T-cell (primary cell): ENCODE measurements at regions not wholly inside any gene's neighbourhood (a gene's known extent, or its start where the extent isn't known, plus 50 kb on each side); places are given as distances from the start of the nearest gene placed in this dataset.
A peak's percentile ranks its signal among the peaks of the same experiment; 100 is the strongest.

Experiments
- ATAC-seq, 4 experiments: fragments of 200-7000 bp in 3 of 4; fragments of 150-1000 bp in 1 of 4; cut with Tn5 transposase; replicated peaks in 1 of 4; 1 replicate in 3 of 4; 2 replicates in 1 of 4; pipeline ENCODE4 v1.10.0; 2021; ENCODE audit warnings: moderate library complexity in 3 of 4, mild to moderate bottlenecking in 2 of 4, moderate number of reproducible peaks in 1 of 4
- CTCF ChIA-PET, 2 donors: fragments of 300-600 bp; sonication (Branson Sonifier 250); formaldehyde crosslinking; loops; one replicate each; lab custom pipeline; 2022; ENCODE audit warnings: antibody characterized with exemption in 2 of 2; lab: Charles Lee
- POLR2A ChIA-PET, 2 donors: fragments of 300-600 bp; sonication (Branson Sonifier 250); formaldehyde crosslinking; loops; one replicate each; lab custom pipeline; 2022; ENCODE audit warnings: antibody characterized with exemption in 2 of 2; lab: Charles Lee
- DNase-seq, 35 experiments: peaks; one replicate each; pipeline versions ENCODE4 v3.0.0 to v3.0.0-alpha.2; 2013 to 2023
- H3K27ac ChIP-seq: one replicate; pipeline ENCODE4 v1.5.1; 2013; ENCODE audit warnings: low read length
- H3K27me3 ChIP-seq, 2 experiments: replicated peaks in 1 of 2; 1 replicate in 1 of 2; 2 replicates in 1 of 2; pipeline versions ENCODE4 v1.6.1 to v1.7.0; 2013; ENCODE audit warnings: low read length in 1 of 2, mixed read lengths in 1 of 2; ENCODE audit not compliant: control insufficient read depth in 2 of 2, insufficient read depth in 2 of 2; ENCODE audit errors: extremely low read depth in 1 of 2
- H3K36me3 ChIP-seq, 2 donors: 1 replicate in 1 of 2; 2 replicates in 1 of 2; pipeline versions ENCODE4 v1.6.1 to v1.7.0; 2013; ENCODE audit warnings: low read length in 1 of 2; ENCODE audit not compliant: control insufficient read depth in 2 of 2, insufficient read depth in 1 of 2; ENCODE audit errors: extremely low read depth in 1 of 2
- H3K4me1 ChIP-seq, 2 experiments: 1 replicate in 1 of 2; 2 replicates in 1 of 2; pipeline versions ENCODE4 v1.6.1 to v1.7.0; 2013; ENCODE audit warnings: low read length in 2 of 2, mixed read lengths in 1 of 2; ENCODE audit not compliant: insufficient read depth in 2 of 2, control insufficient read depth in 1 of 2; ENCODE audit errors: extremely low read depth in 1 of 2
- H3K4me3 ChIP-seq, 2 donors: 1 replicate in 1 of 2; 2 replicates in 1 of 2; pipeline versions ENCODE4 v1.5.1 to v1.7.0; 2013; ENCODE audit warnings: mild to moderate bottlenecking in 2 of 2, low read length in 1 of 2, moderate library complexity in 1 of 2; ENCODE audit not compliant: control insufficient read depth in 1 of 2; ENCODE audit errors: extremely low read depth in 1 of 2
- H3K9me3 ChIP-seq: 2 replicates; pipeline ENCODE4 v1.7.0; 2013
- H3K27ac Mint-ChIP-seq, 2 donors: one replicate each; pipeline ENCODE4 v1.8.0; 2020 to 2021; ENCODE audit warnings: mild to moderate bottlenecking in 2 of 2, mixed read lengths in 2 of 2
- H3K27me3 Mint-ChIP-seq, 2 donors: one replicate each; pipeline ENCODE4 v1.8.0; 2021 to 2022; ENCODE audit warnings: mixed read lengths in 2 of 2
- H3K36me3 Mint-ChIP-seq: one replicate; pipeline ENCODE4 v1.8.0; 2021; ENCODE audit warnings: mixed read lengths
- H3K4me1 Mint-ChIP-seq, 3 donors: one replicate each; pipeline ENCODE4 v1.8.0; 2020 to 2022; ENCODE audit warnings: mixed read lengths in 3 of 3, mild to moderate bottlenecking in 1 of 3
- H3K4me3 Mint-ChIP-seq, 3 donors: one replicate each; pipeline ENCODE4 v1.8.0; 2020 to 2022; ENCODE audit warnings: mild to moderate bottlenecking in 3 of 3, mixed read lengths in 3 of 3, moderate library complexity in 3 of 3
- H3K9me3 Mint-ChIP-seq, 3 donors: one replicate each; pipeline ENCODE4 v1.8.0; 2020 to 2022; ENCODE audit warnings: mixed read lengths in 3 of 3
- WGBS: methylation state at CpG from one replicate; pipeline ENCODE4 v1.1.5; 2013; ENCODE audit warnings: missing lambda C conversion rate; ENCODE audit not compliant: insufficient coverage; 5-methylcytosine and 5-hydroxymethylcytosine counted together

DNA sequence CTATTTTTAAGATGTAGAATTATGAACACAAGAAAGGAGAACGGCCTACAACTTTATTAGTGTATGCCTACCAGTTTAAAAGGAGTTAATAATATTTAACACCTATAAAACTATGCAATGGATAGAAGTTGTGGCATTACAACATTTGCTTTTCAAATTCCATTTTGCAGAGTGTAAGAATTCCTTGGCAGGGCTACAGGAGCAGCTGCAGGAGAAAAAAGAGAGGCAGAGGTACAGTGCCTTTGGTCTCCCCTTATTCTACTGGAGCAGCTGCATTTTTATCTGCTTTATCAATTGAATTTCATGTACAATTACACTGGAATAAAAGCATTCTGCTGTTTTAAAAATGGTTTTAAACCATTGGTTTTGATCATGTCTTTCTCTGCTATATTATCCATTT, 145.7 kb upstream of the KCNH8 start:
- no peaks in the 10 kb centered on the region for H3K36me3 ChIP-seq
- WGBS = no CpG with 5 or more reads among the region's 1 CpG
- no peaks in the 10 kb centered on the region for H3K27me3 ChIP-seq
- H3K36me3 Mint-ChIP-seq = no peaks in the 10 kb centered on the region
- no peak overlapping the region for H3K27ac ChIP-seq
- no peaks in the 10 kb centered on the region for H3K4me1 ChIP-seq
- no peak overlapping the region for H3K4me3 ChIP-seq
- H3K4me3 Mint-ChIP-seq = no peak overlapping the region
- ChIA-PET POLR2A (no interaction called here), CTCF (interaction anchor here in 1 of 2 donors (0.6 kb wide), 1 partner anchor 505 kb away, joined by 3 read pairs; no protein-coding TSS in a partner anchor)
- no peaks in the 10 kb centered on the region for H3K9me3 ChIP-seq
- H3K27me3 Mint-ChIP-seq = no peaks in the 10 kb centered on the region
- no peaks in the 10 kb centered on the region for H3K9me3 Mint-ChIP-seq
- no peak overlapping the region for H3K27ac Mint-ChIP-seq
- ATAC-seq = no peak
- no peaks in the 10 kb centered on the region for H3K4me1 Mint-ChIP-seq
- no peak for DNase-seq

GRCh38 chr3:18998069-18998468, 150.2 kb upstream of the KCNH8 start:
- Mint-ChIP-seq H3K27me3 (no peaks in the 10 kb centered on the region), H3K4me3 (no peak overlapping the region), H3K36me3 (no peaks in the 10 kb centered on the region), H3K9me3 (peaks cover 4 to 8% (median 6%) of the 10 kb centered on the region in 3 donors), H3K4me1 (no peaks in the 10 kb centered on the region), H3K27ac (no peak overlapping the region)
- Histone ChIP-seq H3K4me3 (no peak overlapping the region), H3K27ac (no peak overlapping the region), H3K9me3 (no peaks in the 10 kb centered on the region), H3K36me3 (no peaks in the 10 kb centered on the region), H3K4me1 (no peaks in the 10 kb centered on the region), H3K27me3 (no peaks in the 10 kb centered on the region)
- ChIA-PET POLR2A (no interaction called here), CTCF (no interaction called here)
- ATAC-seq (no peak), DNase-seq (no peak)
- 85% methylated on average over 3 of the region's 4 CpGs for WGBS

DNA sequence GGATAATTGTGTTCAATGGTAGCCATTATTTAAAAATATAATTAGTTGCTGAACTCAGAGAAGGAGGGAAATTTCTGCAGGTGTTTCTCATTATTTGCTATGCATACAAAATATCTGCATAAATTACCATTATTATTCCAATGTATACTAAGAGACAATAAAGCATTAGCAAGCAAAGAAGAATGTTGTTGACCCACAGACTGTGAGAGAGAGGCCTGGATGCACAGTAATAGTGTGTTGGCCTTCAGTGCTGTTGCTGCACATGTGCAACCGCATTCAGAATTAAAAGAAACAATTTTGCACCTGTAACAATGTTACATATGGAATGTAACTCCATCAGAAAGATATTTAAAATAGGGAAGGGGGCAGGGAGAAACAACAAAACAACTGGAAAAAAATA, 155.6 kb upstream of the KCNH8 start:
- WGBS = no CpG with 5 or more reads among the region's 1 CpG
- no peak overlapping the region for H3K4me3 ChIP-seq
- ChIA-PET POLR2A (no interaction called here), CTCF (no interaction called here)
- peaks cover 0 to 3% of the 10 kb centered on the region in 2 experiments for H3K27me3 ChIP-seq
- no peak for DNase-seq
- Mint-ChIP-seq H3K27me3 (peaks cover 25 to 27% of the 10 kb centered on the region in 2 donors), H3K4me1 (peaks cover 16 to 23% (median 19%) of the 10 kb centered on the region in 3 donors), H3K36me3 (no peaks in the 10 kb centered on the region), H3K27ac (no peak overlapping the region), H3K9me3 (peaks cover 4 to 8% (median 6%) of the 10 kb centered on the region in 3 donors), H3K4me3 (no peak overlapping the region)
- no peak overlapping the region for H3K27ac ChIP-seq
- H3K9me3 ChIP-seq = no peaks in the 10 kb centered on the region
- H3K36me3 ChIP-seq = no peaks in the 10 kb centered on the region
- peaks cover 0 to 15% of the 10 kb centered on the region in 2 experiments for H3K4me1 ChIP-seq
- no peak for ATAC-seq

DNA sequence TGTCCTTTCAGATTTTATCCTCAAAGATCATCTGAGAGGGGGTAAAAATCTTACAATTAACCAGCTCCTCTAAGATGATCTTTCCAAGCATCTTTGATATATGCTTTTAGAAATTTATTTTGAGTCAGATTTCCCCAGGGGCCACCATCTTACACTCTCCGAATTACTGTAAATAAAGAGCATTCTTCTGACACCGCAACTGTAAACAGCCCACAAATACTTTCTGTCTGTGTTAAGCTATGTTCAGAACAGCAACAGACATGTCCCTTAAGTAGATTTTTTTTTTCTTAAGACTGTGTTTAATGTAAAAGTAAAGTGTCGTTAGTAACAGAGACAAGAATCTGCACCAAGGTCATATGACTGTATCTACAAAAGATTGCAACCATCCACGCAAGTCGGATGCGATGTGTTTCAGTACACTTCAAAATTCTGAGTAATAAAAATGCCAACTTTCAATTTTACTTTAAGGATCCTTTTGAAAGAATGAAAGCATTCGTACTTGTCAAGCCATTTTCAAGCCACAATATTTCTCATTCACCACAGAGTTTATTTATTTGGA, 159.0 kb upstream of the KCNH8 start:
- peak in 1 of 4 experiments; percentile 62 for ATAC-seq

GRCh38 chr3:18988614-18989229, 159.6 kb upstream of the KCNH8 start:
- no peaks in the 10 kb centered on the region for H3K9me3 Mint-ChIP-seq
- peaks cover 16 to 25% (median 19%) of the 10 kb centered on the region in 3 donors for H3K4me1 Mint-ChIP-seq
- POLR2A ChIA-PET = interaction anchor here in 1 of 2 donors (0.6 kb wide), 1 partner anchor 1715 kb away, joined by 3 read pairs; no protein-coding TSS in a partner anchor
- no peak overlapping the region for H3K27ac Mint-ChIP-seq
- Histone ChIP-seq H3K9me3 (no peaks in the 10 kb centered on the region), H3K4me3 (peak overlapping the region in 1 of 2 donors; percentile 39), H3K27me3 (peaks cover 0 to 3% of the 10 kb centered on the region in 2 experiments), H3K27ac (no peak overlapping the region), H3K36me3 (no peaks in the 10 kb centered on the region), H3K4me1 (peaks cover 0 to 17% of the 10 kb centered on the region in 2 experiments)
- H3K27me3 Mint-ChIP-seq = peaks cover 25 to 27% of the 10 kb centered on the region in 2 donors
- ATAC-seq (peak in 3 of 4 experiments; percentile 46 to 65 (median 58)), DNase-seq (peak in 3 of 35 experiments; percentile 8 to 61 (median 14))
- no peaks in the 10 kb centered on the region for H3K36me3 Mint-ChIP-seq
- CTCF ChIA-PET = interaction anchor here (0.5 to 1.6 kb wide), 14 partner anchors 10 to 1727 kb away, joined by 3 to 7 read pairs (median 3); no protein-coding TSS in a partner anchor
- peak overlapping the region in 2 of 3 donors; percentile 40 to 75 for H3K4me3 Mint-ChIP-seq
- no CpG with 5 or more reads among the region's 4 CpGs for WGBS

More for the DNA sequence above, 159.0 kb upstream of the KCNH8 start:
- Mint-ChIP-seq H3K9me3 (no peaks in the 10 kb centered on the region), H3K27ac (peak overlapping the region in 1 of 2 donors; percentile 41), H3K4me3 (peak overlapping the region; percentile 35 to 75 (median 62)), H3K36me3 (no peaks in the 10 kb centered on the region), H3K4me1 (peaks cover 16 to 25% (median 19%) of the 10 kb centered on the region in 3 donors), H3K27me3 (peaks cover 25 to 27% of the 10 kb centered on the region in 2 donors)
- peak in 1 of 35 experiments; percentile 8 for DNase-seq
- CTCF ChIA-PET = interaction anchor here (0.5 to 1.6 kb wide), 7 partner anchors 38 to 1148 kb away, joined by 3 to 7 read pairs (median 3); no protein-coding TSS in a partner anchor
- no peak overlapping the region for H3K27ac ChIP-seq
- peaks cover 0 to 17% of the 10 kb centered on the region in 2 experiments for H3K4me1 ChIP-seq
- peak overlapping the region; percentile 7 for H3K4me3 ChIP-seq
- H3K9me3 ChIP-seq = no peaks in the 10 kb centered on the region
- POLR2A ChIA-PET = interaction anchor here (0.6 kb wide), 2 partner anchors 620 to 1716 kb away, joined by 3 to 5 read pairs; no protein-coding TSS in a partner anchor
- peaks cover 0 to 3% of the 10 kb centered on the region in 2 experiments for H3K27me3 ChIP-seq
- WGBS = 4% methylated on average over 4 of the region's 7 CpGs
- H3K36me3 ChIP-seq = no peaks in the 10 kb centered on the region

DNA sequence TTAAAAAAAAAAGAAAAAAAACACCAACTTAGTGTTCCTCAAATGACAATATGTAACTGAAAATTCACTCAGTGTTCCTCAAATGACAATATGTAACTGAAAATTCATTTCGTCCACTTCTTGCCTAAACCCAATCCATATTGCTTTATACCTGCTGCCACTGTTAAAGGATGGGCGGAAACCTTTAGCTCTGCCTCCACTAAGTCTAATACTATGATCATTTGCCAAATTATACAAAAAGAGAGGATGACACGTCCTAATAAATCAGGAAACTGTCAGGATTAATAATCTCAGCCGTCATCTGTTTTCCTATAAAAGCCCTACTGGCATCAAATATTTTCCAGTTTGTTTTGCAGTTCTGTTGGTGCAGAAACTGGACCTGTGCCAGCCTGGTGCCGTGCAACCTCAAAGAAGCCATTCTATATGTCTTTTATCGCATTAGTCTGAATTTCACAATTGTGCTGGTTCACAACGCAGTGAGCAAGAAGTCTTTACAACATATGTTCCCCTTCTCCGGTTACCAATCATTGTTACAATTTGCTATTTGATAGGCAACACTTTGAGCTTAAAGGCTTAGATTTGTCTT, 160.4 kb upstream of the KCNH8 start:
- WGBS = 38% methylated on average over 3 of the region's 8 CpGs
- ChIA-PET POLR2A (interaction anchor here in 1 of 2 donors (0.7 kb wide), 1 partner anchor 19 kb away, joined by 3 read pairs; no protein-coding TSS in a partner anchor), CTCF (interaction anchor here (0.6 to 1.6 kb wide), 13 partner anchors 11 to 1726 kb away, joined by 3 to 7 read pairs (median 3); no protein-coding TSS in a partner anchor)
- H3K36me3 Mint-ChIP-seq = no peaks in the 10 kb centered on the region
- H3K36me3 ChIP-seq = no peaks in the 10 kb centered on the region
- H3K27ac Mint-ChIP-seq = no peak overlapping the region
- no peaks in the 10 kb centered on the region for H3K9me3 ChIP-seq
- H3K9me3 Mint-ChIP-seq = no peaks in the 10 kb centered on the region
- peak in 1 of 35 experiments; percentile 8 for DNase-seq
- no peak overlapping the region for H3K27ac ChIP-seq
- H3K4me1 ChIP-seq = peaks cover 0 to 17% of the 10 kb centered on the region in 2 experiments
- ATAC-seq = no peak
- peaks cover 25 to 27% of the 10 kb centered on the region in 2 donors for H3K27me3 Mint-ChIP-seq
- H3K4me3 Mint-ChIP-seq = peak overlapping the region in 1 of 3 donors; percentile 75
- peaks cover 16 to 27% (median 19%) of the 10 kb centered on the region in 3 donors for H3K4me1 Mint-ChIP-seq
- H3K4me3 ChIP-seq = peak overlapping the region in 1 of 2 donors; percentile 39
- peaks cover 0 to 3% of the 10 kb centered on the region in 2 experiments for H3K27me3 ChIP-seq
